ENCODE measurements at regions not wholly inside any gene's neighbourhood (a gene's known extent, or its start where the extent isn't known, plus 50 kb on each side); places are given as distances from the start of the nearest gene placed in this dataset.

DNA sequence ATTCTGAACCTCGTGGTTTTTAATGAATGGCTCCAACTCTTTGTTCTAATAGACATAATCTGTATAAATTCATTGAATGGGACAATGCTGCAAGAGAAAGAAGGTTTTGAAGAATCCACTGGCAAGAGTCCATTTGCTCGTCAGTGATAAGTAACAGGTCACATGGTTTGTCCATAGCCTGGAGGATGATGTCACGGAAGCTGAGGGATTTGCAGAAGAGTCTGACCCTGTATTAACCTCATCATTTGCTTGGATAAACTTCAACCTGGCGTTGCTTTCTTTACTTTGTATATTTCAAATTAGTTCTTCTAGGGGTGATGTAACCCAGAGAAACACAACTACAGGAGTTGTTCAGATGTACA, 197.4 kb downstream of the GAS1 start:
- no peaks in the 10 kb centered on the region for H3K36me3 Mint-ChIP-seq (ENCODE audit: low read depth, unreplicated experiment)
- Histone ChIP-seq H3K4me1 (ENCODE audit: insufficient read depth, low read length) (no peaks in the 10 kb centered on the region), H3K79me2 (ENCODE audit: insufficient read depth, low read length) (no peaks in the 10 kb centered on the region), H3K4me2 (ENCODE audit: low read length) (no peak overlapping the region), H3K4me3 (ENCODE audit: insufficient read depth, low read depth, low read length) (no peak overlapping the region), H3K27me3 (ENCODE audit: insufficient read depth, low read length) (peaks cover 3% of the 10 kb centered on the region), H3K9ac (ENCODE audit: low read length) (no peak overlapping the region), H2AFZ (ENCODE audit: low read depth, low read length) (no peak overlapping the region), H3K36me3 (ENCODE audit: insufficient read depth, low read length) (no peaks in the 10 kb centered on the region), H3K9me3 (ENCODE audit: insufficient read depth, low read depth, low read length) (no peaks in the 10 kb centered on the region), H4K20me1 (ENCODE audit: insufficient read depth, low read length) (no peaks in the 10 kb centered on the region), H3K27ac (ENCODE audit: low read depth, low read length) (no peak overlapping the region)
- peaks cover 2% of the 10 kb centered on the region for H3K27me3 Mint-ChIP-seq (ENCODE audit: low read depth, unreplicated experiment)
- no peaks in the 10 kb centered on the region for H3K9me3 Mint-ChIP-seq (ENCODE audit: unreplicated experiment)
- H3K4me1 Mint-ChIP-seq (ENCODE audit: low read depth, unreplicated experiment), result peaks cover 19% of the 10 kb centered on the region
- peak overlapping the region; percentile 35 for H3K27ac Mint-ChIP-seq (ENCODE audit: unreplicated experiment)
- no peak for TF ChIP-seq EZH2 (IDR thresholded peaks at IDR 0.05; ENCODE audit: insufficient read depth, low read length)
- TF ChIP-seq, protein P1, sequence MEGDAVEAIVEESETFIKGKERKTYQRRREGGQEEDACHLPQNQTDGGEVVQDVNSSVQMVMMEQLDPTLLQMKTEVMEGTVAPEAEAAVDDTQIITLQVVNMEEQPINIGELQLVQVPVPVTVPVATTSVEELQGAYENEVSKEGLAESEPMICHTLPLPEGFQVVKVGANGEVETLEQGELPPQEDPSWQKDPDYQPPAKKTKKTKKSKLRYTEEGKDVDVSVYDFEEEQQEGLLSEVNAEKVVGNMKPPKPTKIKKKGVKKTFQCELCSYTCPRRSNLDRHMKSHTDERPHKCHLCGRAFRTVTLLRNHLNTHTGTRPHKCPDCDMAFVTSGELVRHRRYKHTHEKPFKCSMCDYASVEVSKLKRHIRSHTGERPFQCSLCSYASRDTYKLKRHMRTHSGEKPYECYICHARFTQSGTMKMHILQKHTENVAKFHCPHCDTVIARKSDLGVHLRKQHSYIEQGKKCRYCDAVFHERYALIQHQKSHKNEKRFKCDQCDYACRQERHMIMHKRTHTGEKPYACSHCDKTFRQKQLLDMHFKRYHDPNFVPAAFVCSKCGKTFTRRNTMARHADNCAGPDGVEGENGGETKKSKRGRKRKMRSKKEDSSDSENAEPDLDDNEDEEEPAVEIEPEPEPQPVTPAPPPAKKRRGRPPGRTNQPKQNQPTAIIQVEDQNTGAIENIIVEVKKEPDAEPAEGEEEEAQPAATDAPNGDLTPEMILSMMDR (IDR thresholded peaks at IDR 0.05; ENCODE audit: insufficient read depth, low read depth, low read length), result no peak
- H3K4me3 Mint-ChIP-seq (ENCODE audit: unreplicated experiment), result no peak overlapping the region
- no peak for FAIRE-seq
- peak; percentile 79 for DNase-seq (ENCODE audit: low read depth)

DNA sequence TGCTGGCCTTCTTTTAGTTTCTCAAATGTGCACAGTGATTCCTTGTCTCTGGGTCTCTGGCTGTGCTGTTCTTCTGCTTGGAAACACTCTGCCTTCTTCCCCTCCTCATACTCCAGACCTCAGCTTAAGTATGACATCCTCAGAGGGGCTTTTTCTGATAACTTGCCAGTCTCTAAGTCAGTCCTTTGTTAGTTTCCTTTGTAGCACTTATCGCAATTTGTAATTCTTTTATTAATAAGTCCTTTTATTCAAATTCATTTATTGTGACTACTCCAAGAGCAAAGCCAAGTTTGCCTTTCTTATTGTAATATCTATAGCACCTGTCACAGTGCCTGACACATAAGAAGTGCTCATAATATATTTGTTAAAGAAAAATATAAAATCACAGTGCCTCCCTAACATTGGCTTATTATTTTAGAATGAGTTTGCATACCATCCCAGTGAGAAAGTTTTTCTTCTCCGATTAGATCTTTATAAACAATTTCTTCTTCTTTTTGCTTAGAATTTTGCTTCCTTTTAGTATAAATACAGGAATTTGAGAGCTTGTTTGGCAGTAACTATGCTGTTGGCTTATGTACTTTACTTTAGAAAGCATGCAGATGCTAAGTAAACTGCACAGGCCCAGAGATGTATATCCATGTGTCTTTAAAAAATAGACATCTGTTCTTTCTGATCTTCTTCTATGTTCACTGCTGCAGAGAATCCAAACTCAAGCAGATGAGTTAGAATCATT, 198.0 kb downstream of the GAS1 start:
- no peak overlapping the region for H3K27ac ChIP-seq (ENCODE audit: low read depth, low read length)
- no peaks in the 10 kb centered on the region for H3K9me3 ChIP-seq (ENCODE audit: insufficient read depth, low read depth, low read length)
- H3K27me3 ChIP-seq (ENCODE audit: insufficient read depth, low read length), result peaks cover 3% of the 10 kb centered on the region
- no peak for TF ChIP-seq EZH2 (IDR thresholded peaks at IDR 0.05; ENCODE audit: insufficient read depth, low read length)
- TF ChIP-seq, protein P1 (IDR thresholded peaks at IDR 0.05; ENCODE audit: insufficient read depth, low read depth, low read length), result no peak
- H3K27ac Mint-ChIP-seq (ENCODE audit: unreplicated experiment), result no peak overlapping the region
- H3K36me3 Mint-ChIP-seq (ENCODE audit: low read depth, unreplicated experiment), result no peaks in the 10 kb centered on the region
- no peak overlapping the region for H3K4me3 Mint-ChIP-seq (ENCODE audit: unreplicated experiment)
- no peaks in the 10 kb centered on the region for H4K20me1 ChIP-seq (ENCODE audit: insufficient read depth, low read length)
- no peaks in the 10 kb centered on the region for H3K79me2 ChIP-seq (ENCODE audit: insufficient read depth, low read length)
- no peaks in the 10 kb centered on the region for H3K4me1 ChIP-seq (ENCODE audit: insufficient read depth, low read length)
- H3K4me2 ChIP-seq (ENCODE audit: low read length), result no peak overlapping the region
- H3K9me3 Mint-ChIP-seq (ENCODE audit: unreplicated experiment), result no peaks in the 10 kb centered on the region
- no peaks in the 10 kb centered on the region for H3K27me3 Mint-ChIP-seq (ENCODE audit: low read depth, unreplicated experiment)
- H3K36me3 ChIP-seq (ENCODE audit: insufficient read depth, low read length), result no peaks in the 10 kb centered on the region
- peaks cover 19% of the 10 kb centered on the region for H3K4me1 Mint-ChIP-seq (ENCODE audit: low read depth, unreplicated experiment)
- H2AFZ ChIP-seq (ENCODE audit: low read depth, low read length), result no peak overlapping the region
- no peak overlapping the region for H3K9ac ChIP-seq (ENCODE audit: low read length)
- FAIRE-seq (no peak), DNase-seq (ENCODE audit: low read depth) (no peak)
- H3K4me3 ChIP-seq (ENCODE audit: insufficient read depth, low read depth, low read length), result no peak overlapping the region

DNA sequence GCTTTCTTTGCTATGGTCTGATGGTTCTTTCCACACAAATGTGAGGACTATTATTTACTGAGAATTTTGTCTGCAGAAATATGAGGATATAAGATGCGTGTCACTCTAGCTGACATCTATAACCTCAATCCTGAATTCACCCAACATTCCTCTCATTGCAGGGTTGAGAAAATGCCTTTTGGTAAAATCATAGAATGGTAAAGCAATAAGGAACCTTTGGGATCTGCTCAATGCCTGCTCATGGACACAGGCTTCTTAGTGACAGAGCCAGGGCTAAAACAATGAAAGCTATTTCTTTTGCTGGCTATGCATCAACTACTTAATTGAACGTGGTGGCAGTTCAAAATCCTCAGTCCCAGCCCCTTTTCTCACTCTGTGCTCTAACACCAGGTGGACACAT, 199.6 kb downstream of the GAS1 start:
- H3K9me3 ChIP-seq (ENCODE audit: insufficient read depth, low read depth, low read length), result no peaks in the 10 kb centered on the region
- no peak overlapping the region for H3K9ac ChIP-seq (ENCODE audit: low read length)
- no peaks in the 10 kb centered on the region for H3K36me3 ChIP-seq (ENCODE audit: insufficient read depth, low read length)
- FAIRE-seq (no peak), DNase-seq (ENCODE audit: low read depth) (no peak)
- no peak overlapping the region for H2AFZ ChIP-seq (ENCODE audit: low read depth, low read length)
- no peaks in the 10 kb centered on the region for H3K36me3 Mint-ChIP-seq (ENCODE audit: low read depth, unreplicated experiment)
- no peak overlapping the region for H3K27ac Mint-ChIP-seq (ENCODE audit: unreplicated experiment)
- peaks cover 3% of the 10 kb centered on the region for H3K27me3 ChIP-seq (ENCODE audit: insufficient read depth, low read length)
- H3K4me3 Mint-ChIP-seq (ENCODE audit: unreplicated experiment), result no peak overlapping the region
- no peak overlapping the region for H3K4me3 ChIP-seq (ENCODE audit: insufficient read depth, low read depth, low read length)
- peaks cover 15% of the 10 kb centered on the region for H3K4me1 Mint-ChIP-seq (ENCODE audit: low read depth, unreplicated experiment)
- no peaks in the 10 kb centered on the region for H3K9me3 Mint-ChIP-seq (ENCODE audit: unreplicated experiment)
- H3K4me1 ChIP-seq (ENCODE audit: insufficient read depth, low read length), result no peaks in the 10 kb centered on the region
- no peak overlapping the region for H3K4me2 ChIP-seq (ENCODE audit: low read length)
- H4K20me1 ChIP-seq (ENCODE audit: insufficient read depth, low read length), result no peaks in the 10 kb centered on the region
- TF ChIP-seq EZH2 (IDR thresholded peaks at IDR 0.05; ENCODE audit: insufficient read depth, low read length), result no peak
- TF ChIP-seq, protein P1 (IDR thresholded peaks at IDR 0.05; ENCODE audit: insufficient read depth, low read depth, low read length), result no peak
- H3K27ac ChIP-seq (ENCODE audit: low read depth, low read length), result no peak overlapping the region
- H3K27me3 Mint-ChIP-seq (ENCODE audit: low read depth, unreplicated experiment), result no peaks in the 10 kb centered on the region
- H3K79me2 ChIP-seq (ENCODE audit: insufficient read depth, low read length), result no peaks in the 10 kb centered on the region

All from astrocyte (in vitro differentiated cells and primary cell).